MCF 10A (cell line): ENCODE measurements at regions not wholly inside any gene's neighbourhood (a gene's known extent, or its start where the extent isn't known, plus 50 kb on each side); places are given as distances from the start of the nearest gene placed in this dataset.

ENCODE experiments used
- BruUV-seq: library from RNA; stranded (reverse); fragments of 400-500 nt; replicated peaks from 2 replicates; lab custom pipeline; 2021; lab: Mats Ljungman, UMichigan
- CTCF ChIA-PET: fragments of 300-600 bp; sonication (Branson Sonifier 250); formaldehyde crosslinking; extraction: SDS; loops from one replicate; lab custom pipeline; 2021; ENCODE audit warnings: antibody characterized with exemption, inconsistent platforms; lab: Yijun Ruan, JAX
- POLR2A ChIA-PET: fragments of 300-600, 350-650 bp; sonication (Branson Sonifier 250); formaldehyde crosslinking; extraction: SDS; loops from one replicate; lab custom pipeline; 2020; ENCODE audit warnings: antibody characterized with exemption, inconsistent platforms; lab: Yijun Ruan, JAX
- DNase-seq: peaks from one replicate; pipeline ENCODE4 v3.0.0-alpha.2; 2018; ENCODE audit not compliant: unreplicated experiment
- H3K27ac Mint-ChIP-seq: one replicate; pipeline ENCODE4 v1.8.0; 2022; ENCODE audit warnings: mild to moderate bottlenecking, low read depth, mixed read lengths; ENCODE audit not compliant: unreplicated experiment
- H3K27me3 Mint-ChIP-seq: one replicate; pipeline ENCODE4 v1.8.0; 2022; ENCODE audit warnings: mixed read lengths; ENCODE audit not compliant: insufficient read depth, unreplicated experiment
- H3K36me3 Mint-ChIP-seq: one replicate; pipeline ENCODE4 v1.8.0; 2022; ENCODE audit warnings: mild to moderate bottlenecking, moderate library complexity, mixed read lengths; ENCODE audit not compliant: insufficient read depth, unreplicated experiment
- H3K4me1 Mint-ChIP-seq: one replicate; pipeline ENCODE4 v1.8.0; 2022; ENCODE audit warnings: mixed read lengths; ENCODE audit not compliant: insufficient read depth, unreplicated experiment
- H3K4me3 Mint-ChIP-seq: one replicate; pipeline ENCODE4 v1.8.0; 2022; ENCODE audit warnings: mild to moderate bottlenecking, moderate library complexity, mixed read lengths; ENCODE audit not compliant: unreplicated experiment
- H3K9me3 Mint-ChIP-seq: one replicate; pipeline ENCODE4 v1.8.0; 2022; ENCODE audit warnings: mixed read lengths; ENCODE audit not compliant: unreplicated experiment
- intact Hi-C: fragments of 100-400 bp; cut with micrococcal nuclease; formaldehyde crosslinking; loops from 2 replicates; pipeline ENCODE4 v1.14.1; 2022
- TF ChIP-seq, protein P1 (sequence below): fragments of 200-600 bp; IDR thresholded peaks from one replicate; pipeline ENCODE4 v1.8.0; 2022; ENCODE audit warnings: antibody characterized with exemption, mild to moderate bottlenecking; ENCODE audit not compliant: unreplicated experiment

DNA sequence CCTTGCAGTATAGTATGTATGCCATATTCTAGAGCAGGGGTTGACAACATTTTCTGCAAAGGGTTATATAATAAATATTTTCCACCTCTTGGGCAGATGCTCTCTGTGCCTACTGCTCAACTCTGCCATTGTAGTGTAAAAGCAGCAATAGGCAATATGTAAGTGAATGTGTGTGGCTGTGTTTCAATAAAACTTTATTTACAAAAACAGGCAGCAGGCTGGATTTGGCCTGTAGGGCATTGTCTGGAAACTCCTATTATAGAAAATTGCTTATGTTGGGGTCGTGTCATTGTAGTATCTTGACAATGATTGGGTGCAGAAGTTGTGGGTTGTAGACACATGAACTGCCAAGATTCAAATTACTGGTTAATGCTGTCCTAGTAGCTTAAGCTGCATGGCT is 153.6 kb upstream of the CNTN3 start:
- H3K27ac Mint-ChIP-seq, result no peak overlapping the region
- BruUV-seq, result no TSS peak
- H3K9me3 Mint-ChIP-seq, result no peaks in the 10 kb centered on the region
- POLR2A ChIA-PET, result no interaction called here
- no peak for DNase-seq
- no peak overlapping the region for H3K4me3 Mint-ChIP-seq
- TF ChIP-seq, protein P1, sequence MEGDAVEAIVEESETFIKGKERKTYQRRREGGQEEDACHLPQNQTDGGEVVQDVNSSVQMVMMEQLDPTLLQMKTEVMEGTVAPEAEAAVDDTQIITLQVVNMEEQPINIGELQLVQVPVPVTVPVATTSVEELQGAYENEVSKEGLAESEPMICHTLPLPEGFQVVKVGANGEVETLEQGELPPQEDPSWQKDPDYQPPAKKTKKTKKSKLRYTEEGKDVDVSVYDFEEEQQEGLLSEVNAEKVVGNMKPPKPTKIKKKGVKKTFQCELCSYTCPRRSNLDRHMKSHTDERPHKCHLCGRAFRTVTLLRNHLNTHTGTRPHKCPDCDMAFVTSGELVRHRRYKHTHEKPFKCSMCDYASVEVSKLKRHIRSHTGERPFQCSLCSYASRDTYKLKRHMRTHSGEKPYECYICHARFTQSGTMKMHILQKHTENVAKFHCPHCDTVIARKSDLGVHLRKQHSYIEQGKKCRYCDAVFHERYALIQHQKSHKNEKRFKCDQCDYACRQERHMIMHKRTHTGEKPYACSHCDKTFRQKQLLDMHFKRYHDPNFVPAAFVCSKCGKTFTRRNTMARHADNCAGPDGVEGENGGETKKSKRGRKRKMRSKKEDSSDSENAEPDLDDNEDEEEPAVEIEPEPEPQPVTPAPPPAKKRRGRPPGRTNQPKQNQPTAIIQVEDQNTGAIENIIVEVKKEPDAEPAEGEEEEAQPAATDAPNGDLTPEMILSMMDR, result no peak
- H3K4me1 Mint-ChIP-seq, result no peaks in the 10 kb centered on the region
- intact Hi-C loops, result no loop called here
- CTCF ChIA-PET, result no interaction called here
- no peaks in the 10 kb centered on the region for H3K36me3 Mint-ChIP-seq
- no peaks in the 10 kb centered on the region for H3K27me3 Mint-ChIP-seq

DNA sequence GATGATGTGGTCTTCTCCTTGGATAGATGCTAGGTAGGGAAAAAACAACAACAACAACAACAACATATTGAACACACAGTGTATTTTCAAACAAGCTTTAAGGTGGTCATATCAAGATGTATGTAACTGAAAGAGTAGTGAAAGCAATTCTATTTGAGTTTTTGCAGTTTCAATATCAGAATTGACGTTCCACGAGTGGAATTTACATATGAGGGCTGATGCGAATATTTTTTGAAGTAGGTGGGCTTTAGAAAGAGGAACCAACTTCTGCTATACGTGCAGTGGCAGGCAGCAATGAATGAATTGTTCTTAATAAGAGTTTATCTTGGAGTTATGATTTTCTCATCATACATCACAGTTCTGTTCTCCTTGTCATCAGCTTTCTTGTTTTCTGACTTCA is 151.9 kb upstream of the CNTN3 start:
- POLR2A ChIA-PET, result no interaction called here
- CTCF ChIA-PET, result no interaction called here
- intact Hi-C loops, result no loop called here
- H3K36me3 Mint-ChIP-seq, result no peaks in the 10 kb centered on the region
- H3K27ac Mint-ChIP-seq, result no peak overlapping the region
- no peak for DNase-seq
- no peak overlapping the region for H3K4me3 Mint-ChIP-seq
- H3K4me1 Mint-ChIP-seq, result no peaks in the 10 kb centered on the region
- no peaks in the 10 kb centered on the region for H3K27me3 Mint-ChIP-seq
- peaks cover 3% of the 10 kb centered on the region for H3K9me3 Mint-ChIP-seq
- TF ChIP-seq, protein P1, result no peak
- BruUV-seq, result no TSS peak

DNA sequence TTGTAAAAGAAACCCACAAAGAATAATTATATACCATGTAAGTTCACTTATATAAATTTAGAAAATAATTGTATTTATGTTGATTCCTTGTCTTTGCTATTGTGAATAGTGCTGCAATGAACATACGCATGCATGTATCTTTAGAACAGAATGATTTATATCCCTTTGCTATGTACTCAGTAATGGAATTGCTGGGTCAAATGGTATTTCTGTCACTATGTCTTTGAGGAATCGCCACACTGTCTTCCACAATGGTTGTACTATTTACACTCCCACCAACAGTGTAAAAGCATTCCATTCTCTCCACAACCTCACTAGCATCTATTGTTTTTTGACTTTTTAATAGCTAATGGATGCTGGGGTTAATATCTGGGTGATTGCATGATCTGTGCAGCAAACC is 149.4 kb upstream of the CNTN3 start:
- no TSS peak for BruUV-seq
- CTCF ChIA-PET, result no interaction called here
- Mint-ChIP-seq H3K36me3 (no peaks in the 10 kb centered on the region), H3K27ac (no peak overlapping the region), H3K4me3 (no peak overlapping the region), H3K9me3 (peaks cover 8% of the 10 kb centered on the region), H3K27me3 (no peaks in the 10 kb centered on the region), H3K4me1 (no peaks in the 10 kb centered on the region)
- POLR2A ChIA-PET, result no interaction called here
- no peak for DNase-seq
- intact Hi-C loops, result no loop called here
- TF ChIP-seq, protein P1, result no peak

DNA sequence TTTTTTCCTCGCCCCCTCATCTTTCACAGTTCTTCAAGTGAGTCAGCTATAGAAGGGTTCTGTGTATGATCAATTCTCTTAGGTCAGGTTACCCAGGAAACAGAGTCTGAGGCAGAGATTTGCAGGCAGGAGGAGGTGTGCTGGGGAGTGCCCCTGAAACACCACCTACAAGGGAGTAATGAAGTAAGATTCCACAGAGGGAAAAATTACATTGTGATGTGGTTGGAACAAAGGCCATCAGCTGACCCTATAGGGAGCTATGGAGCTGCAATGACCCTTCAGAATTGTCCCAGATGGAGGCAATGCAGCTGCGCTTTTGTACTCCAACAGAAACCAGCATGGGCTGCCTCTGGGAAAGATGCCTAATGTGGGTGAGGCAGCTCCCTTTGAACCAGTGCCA is 142.2 kb upstream of the CNTN3 start:
- H3K4me3 Mint-ChIP-seq, result no peak overlapping the region

More for the DNA sequence above, 142.2 kb upstream of the CNTN3 start:
- no TSS peak for BruUV-seq
- Mint-ChIP-seq H3K4me1 (no peaks in the 10 kb centered on the region), H3K27ac (no peak overlapping the region), H3K9me3 (peaks cover 7% of the 10 kb centered on the region), H3K27me3 (no peaks in the 10 kb centered on the region), H3K36me3 (no peaks in the 10 kb centered on the region)
- POLR2A ChIA-PET, result no interaction called here
- DNase-seq, result peak; percentile 1
- intact Hi-C loops, result no loop called here
- CTCF ChIA-PET, result no interaction called here
- TF ChIP-seq, protein P1, result no peak
